ENCODE measurements at regions not wholly inside any gene's neighbourhood (a gene's known extent, or its start where the extent isn't known, plus 50 kb on each side); places are given as distances from the start of the nearest gene placed in this dataset.

GRCh38 chr6:165791306-165791705 lies 128.3 kb upstream of the PDE10A start:
- no peak overlapping the region for H3K4me3 ChIP-seq (replicated peaks; ENCODE audit: low read depth, low read length)
- no peak for TF ChIP-seq CTCF (IDR thresholded peaks at IDR 0.05; ENCODE audit: low read length, missing control alignments)
- DNase-seq (ENCODE audit: low read depth) = no peak

- no peak for TF ChIP-seq CTCF (IDR thresholded peaks at IDR 0.05; ENCODE audit: low read length, missing control alignments)
- no peak for DNase-seq (ENCODE audit: low read depth)
- H3K4me3 ChIP-seq (replicated peaks; ENCODE audit: low read depth, low read length) = no peak overlapping the region
Observed at GRCh38 chr6:165782812-165783211, 119.8 kb upstream of the PDE10A start.

GRCh38 chr6:165782134-165782533 lies 119.1 kb upstream of the PDE10A start:
- DNase-seq (ENCODE audit: low read depth) = no peak
- TF ChIP-seq CTCF (IDR thresholded peaks at IDR 0.05; ENCODE audit: low read length, missing control alignments) = no peak
- no peak overlapping the region for H3K4me3 ChIP-seq (replicated peaks; ENCODE audit: low read depth, low read length)

- peak; percentile 21 for TF ChIP-seq CTCF (IDR thresholded peaks at IDR 0.05; ENCODE audit: low read length, missing control alignments)
- no peak for DNase-seq (ENCODE audit: low read depth)
- H3K4me3 ChIP-seq (replicated peaks; ENCODE audit: low read depth, low read length) = no peak overlapping the region
Observed at GRCh38 chr6:165777680-165778079, 114.6 kb upstream of the PDE10A start.

GRCh38 chr6:165776691-165777090 lies 113.7 kb upstream of the PDE10A start:
- no peak for TF ChIP-seq CTCF (IDR thresholded peaks at IDR 0.05; ENCODE audit: low read length, missing control alignments)
- no peak overlapping the region for H3K4me3 ChIP-seq (replicated peaks; ENCODE audit: low read depth, low read length)
- no peak for DNase-seq (ENCODE audit: low read depth)

- no peak for TF ChIP-seq CTCF (IDR thresholded peaks at IDR 0.05; ENCODE audit: low read length, missing control alignments)
- DNase-seq (ENCODE audit: low read depth) = no peak
- no peak overlapping the region for H3K4me3 ChIP-seq (replicated peaks; ENCODE audit: low read depth, low read length)
Observed at GRCh38 chr6:165775721-165776120, 112.7 kb upstream of the PDE10A start.

- no peak for TF ChIP-seq CTCF (IDR thresholded peaks at IDR 0.05; ENCODE audit: low read length, missing control alignments)
- peak; percentile 80 for DNase-seq (ENCODE audit: low read depth)
- H3K4me3 ChIP-seq (replicated peaks; ENCODE audit: low read depth, low read length) = no peak overlapping the region
Observed at GRCh38 chr6:165774903-165775601, 112.0 kb upstream of the PDE10A start.
